Activated CD4-positive, alpha-beta T cell treated with anti-CD3 and anti-CD28 coated beads, Interleukin-2, amount 50 U/mL, for 16 hours (primary cell): ENCODE measurements at regions not wholly inside any gene's neighbourhood (a gene's known extent, or its start where the extent isn't known, plus 50 kb on each side); places are given as distances from the start of the nearest gene placed in this dataset.

Source experiments
- DNase-seq: peaks from one replicate; pipeline ENCODE4 v3.0.0-alpha.2; 2020

DNA sequence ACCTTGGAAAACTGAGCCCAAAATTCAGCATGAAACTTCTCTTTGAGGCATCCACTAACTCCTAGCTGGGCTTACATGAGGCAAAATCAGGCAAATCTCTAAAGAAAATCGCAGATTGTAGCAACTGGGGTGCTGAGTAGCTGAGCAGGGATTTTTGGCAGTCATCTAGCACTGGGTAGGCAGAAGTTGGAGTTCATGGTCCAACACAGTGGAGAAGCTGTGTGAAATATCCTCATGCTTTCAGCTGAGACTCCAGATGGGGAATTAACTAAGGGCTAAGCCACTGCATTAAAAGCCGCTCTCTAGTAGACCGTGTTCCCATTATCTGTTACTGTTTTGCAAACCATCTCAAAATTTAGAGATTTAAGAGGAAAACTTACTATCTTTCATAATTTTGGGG is 240.1 kb upstream of the PHYHIPL start:
- no peak for DNase-seq

- DNase-seq = no peak
Measured at GRCh38 chr10:58937423-58937822, 239.0 kb upstream of the PHYHIPL start.

DNA sequence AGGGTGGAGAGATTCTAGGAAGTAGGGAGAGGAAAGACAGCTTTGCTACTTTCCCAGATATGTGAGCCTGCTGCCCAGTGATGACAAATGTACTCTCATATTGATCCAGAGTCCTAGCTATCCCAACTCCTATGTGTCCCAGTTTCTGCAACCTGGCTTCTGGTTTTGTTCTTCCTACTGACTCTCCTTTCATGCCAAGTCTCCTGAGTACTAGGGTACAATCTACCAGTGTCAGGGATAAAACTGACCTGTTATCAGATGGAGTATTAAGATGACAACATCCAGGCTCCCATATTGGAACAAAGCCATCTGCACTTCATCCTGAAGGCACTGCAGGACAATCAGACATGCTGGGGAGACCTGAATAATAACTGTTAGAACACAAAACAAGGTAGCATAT is 233.7 kb upstream of the PHYHIPL start:
- DNase-seq = no peak

GRCh38 chr10:58943256-58943890 is 233.1 kb upstream of the PHYHIPL start:
- no peak for DNase-seq

- DNase-seq = no peak
Measured at GRCh38 chr10:58943960-58944359, 232.5 kb upstream of the PHYHIPL start.

- no peak for DNase-seq
Measured at GRCh38 chr10:58948303-58948702, 228.1 kb upstream of the PHYHIPL start.

- no peak for DNase-seq
Measured at GRCh38 chr10:58950618-58951017, 225.8 kb upstream of the PHYHIPL start.

DNA sequence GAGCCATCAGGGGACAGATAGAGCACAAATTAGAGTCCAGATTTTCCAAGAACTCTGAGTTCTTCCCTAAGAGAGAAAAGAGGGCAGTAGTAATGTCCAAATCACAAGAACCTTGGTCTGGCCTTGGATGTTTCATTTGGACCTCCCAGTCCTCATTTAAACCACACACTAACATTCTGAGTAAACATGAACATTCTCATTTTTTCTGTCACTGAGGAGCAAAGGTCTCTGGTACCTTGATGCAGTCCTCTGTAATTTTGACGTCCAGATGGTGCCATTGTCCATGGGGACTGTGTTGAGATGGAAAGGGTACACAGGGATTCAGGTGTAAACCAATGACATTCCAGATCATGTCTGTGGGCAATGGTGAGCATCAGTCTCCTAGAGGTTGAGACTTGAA is 225.4 kb upstream of the PHYHIPL start:
- no peak for DNase-seq

DNA sequence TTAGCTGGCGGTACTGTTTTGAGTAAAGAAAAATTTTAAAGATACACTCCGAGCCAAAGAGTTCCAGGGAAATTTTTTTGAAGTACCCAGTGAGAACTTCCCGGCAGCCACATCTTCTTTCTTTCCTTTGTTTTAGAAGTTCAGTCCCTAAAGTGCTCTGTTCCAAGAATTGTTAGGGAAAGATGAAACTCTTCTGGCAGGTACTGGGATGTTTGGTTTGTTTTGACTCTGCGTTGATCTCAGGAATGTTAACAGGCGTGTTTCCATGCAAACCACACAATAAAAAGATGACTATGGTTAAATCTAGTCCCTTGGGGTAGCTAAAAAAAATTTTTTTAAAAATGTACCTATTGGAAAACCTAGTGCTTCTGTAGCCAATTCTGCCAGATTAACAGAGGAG is 224.7 kb upstream of the PHYHIPL start:
- DNase-seq = no peak

DNA sequence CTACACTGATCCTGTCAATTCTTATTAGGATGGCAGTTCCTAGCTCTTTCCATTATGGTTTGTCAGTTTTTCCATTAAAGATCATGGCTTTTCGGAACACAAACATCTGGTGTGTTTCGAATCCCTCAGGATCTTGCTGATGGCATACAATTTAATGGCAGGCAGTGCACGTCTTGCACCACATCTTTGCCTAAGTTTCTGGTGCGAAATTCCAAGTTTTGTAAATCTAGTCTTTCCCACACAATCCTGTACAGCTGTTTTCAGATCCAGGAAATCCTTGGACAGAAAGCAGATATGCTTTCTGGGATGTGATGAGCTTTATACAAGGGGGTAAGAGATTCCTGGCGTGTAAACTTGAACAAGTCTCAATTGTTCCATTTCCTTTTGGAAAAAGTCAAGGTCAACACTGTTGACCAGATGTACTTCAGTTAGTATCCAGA is 224.3 kb upstream of the PHYHIPL start:
- no peak for DNase-seq

- peak; percentile 10 for DNase-seq
Measured at GRCh38 chr10:58952747-58953466, 223.5 kb upstream of the PHYHIPL start.

- DNase-seq = no peak
Measured at GRCh38 chr10:58954178-58954577, 222.3 kb upstream of the PHYHIPL start.

GRCh38 chr10:58955615-58956014 is 220.8 kb upstream of the PHYHIPL start:
- no peak for DNase-seq

- DNase-seq = no peak
Measured at GRCh38 chr10:58956926-58957325, 219.5 kb upstream of the PHYHIPL start.

- no peak for DNase-seq
Measured at GRCh38 chr10:58957517-58957916, 218.9 kb upstream of the PHYHIPL start.

DNA sequence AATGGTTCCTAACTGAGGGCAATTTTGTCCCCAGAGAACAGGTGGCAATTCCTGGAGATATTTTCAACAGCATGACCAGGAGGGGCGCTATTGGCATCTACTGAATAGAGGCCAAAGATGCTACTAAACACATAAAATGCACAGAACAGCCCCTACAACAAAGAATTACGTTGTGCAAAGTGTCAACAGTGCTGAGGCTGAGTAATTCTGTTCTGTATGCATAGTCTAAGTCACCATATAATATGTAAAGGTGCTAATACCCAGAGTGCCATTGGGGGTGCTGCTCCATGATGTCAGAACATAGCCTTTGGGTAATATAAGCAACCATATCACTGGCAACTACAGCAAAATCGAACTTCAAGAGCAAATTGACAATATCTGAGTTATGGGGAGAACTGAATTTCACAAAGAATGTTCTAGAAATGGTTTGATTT is 213.3 kb upstream of the PHYHIPL start:
- no peak for DNase-seq

GRCh38 chr10:58963723-58964124 is 212.7 kb upstream of the PHYHIPL start:
- no peak for DNase-seq

- no peak for DNase-seq
Measured at GRCh38 chr10:58965855-58966254, 210.6 kb upstream of the PHYHIPL start.

DNA sequence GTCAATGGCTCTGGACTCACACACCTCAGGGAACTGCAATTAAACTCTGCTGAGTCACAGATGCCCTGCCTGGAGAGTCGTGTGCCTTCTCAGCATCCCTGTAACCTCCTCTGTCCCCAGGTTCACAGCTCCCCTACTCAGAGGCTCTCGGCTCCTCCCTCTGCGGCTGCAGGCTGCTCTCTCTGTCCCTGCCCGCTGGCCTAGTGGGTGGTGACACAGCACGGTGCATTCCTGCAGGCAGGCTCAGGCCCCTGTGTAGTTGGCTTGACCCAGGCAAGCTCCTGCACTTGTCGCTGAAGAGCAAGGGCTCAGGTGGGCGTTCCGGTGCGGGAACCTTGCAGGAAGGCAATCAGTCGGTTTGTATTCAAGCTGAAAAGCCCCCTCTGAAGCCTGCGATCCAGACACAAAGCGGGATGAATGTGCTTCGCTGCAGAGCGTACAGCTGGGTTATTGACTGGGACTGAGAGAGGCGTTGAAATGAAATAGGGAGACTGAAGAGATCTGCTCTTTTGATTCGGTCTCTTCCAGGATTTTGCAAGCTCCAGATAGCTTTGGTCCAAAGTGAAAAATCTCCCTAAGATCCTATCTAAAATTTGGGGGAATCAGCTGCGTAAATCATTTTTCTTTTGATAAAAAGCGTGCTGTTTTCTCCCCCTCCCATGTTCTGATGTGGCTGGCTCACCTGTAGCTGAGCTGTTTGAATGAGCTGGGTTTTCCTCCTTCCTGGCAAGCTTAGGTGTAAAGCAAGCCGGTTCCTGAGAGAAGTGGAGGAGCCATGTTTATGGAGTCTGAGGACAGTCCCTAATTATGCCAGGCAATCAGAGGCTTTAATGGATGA is 208.7 kb upstream of the PHYHIPL start:
- DNase-seq = no peak

DNA sequence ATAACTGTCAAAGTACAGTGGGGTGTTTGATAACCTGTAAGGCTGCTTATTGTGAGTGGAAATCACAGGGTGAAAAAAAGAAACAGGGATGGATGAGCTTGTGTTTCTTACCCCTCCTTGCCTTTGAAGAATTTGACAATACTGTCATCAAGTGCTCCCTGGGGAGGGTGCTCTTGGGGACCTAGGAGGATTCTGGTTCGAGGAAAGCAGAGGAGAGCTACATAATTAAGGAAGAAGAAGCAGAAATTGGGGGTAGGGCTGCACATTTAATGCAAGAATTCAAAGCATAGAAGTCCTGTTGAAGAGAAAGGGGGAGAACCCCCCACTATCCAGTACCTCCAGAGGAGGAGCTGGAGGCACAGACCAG is 208.1 kb upstream of the PHYHIPL start:
- DNase-seq = no peak

DNA sequence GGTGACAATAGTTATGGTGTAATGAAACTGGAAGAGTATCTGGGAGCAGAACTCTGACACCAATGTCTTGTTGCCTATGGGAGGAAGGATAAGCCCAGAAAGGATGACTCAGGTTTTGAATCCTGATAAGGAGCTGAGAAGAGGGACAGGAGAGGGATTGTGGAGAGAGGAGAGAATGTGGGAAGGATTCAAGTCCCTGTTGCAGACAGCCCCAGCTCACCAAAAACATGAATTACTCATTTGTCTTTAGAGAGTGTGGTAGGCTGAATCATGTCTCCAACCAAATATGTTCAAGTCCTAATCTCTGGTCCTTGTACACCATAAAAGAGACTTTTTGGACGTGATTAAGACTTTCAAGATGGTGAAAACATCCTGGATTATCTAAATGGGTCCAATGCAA is 206.9 kb upstream of the PHYHIPL start:
- DNase-seq = no peak

DNA sequence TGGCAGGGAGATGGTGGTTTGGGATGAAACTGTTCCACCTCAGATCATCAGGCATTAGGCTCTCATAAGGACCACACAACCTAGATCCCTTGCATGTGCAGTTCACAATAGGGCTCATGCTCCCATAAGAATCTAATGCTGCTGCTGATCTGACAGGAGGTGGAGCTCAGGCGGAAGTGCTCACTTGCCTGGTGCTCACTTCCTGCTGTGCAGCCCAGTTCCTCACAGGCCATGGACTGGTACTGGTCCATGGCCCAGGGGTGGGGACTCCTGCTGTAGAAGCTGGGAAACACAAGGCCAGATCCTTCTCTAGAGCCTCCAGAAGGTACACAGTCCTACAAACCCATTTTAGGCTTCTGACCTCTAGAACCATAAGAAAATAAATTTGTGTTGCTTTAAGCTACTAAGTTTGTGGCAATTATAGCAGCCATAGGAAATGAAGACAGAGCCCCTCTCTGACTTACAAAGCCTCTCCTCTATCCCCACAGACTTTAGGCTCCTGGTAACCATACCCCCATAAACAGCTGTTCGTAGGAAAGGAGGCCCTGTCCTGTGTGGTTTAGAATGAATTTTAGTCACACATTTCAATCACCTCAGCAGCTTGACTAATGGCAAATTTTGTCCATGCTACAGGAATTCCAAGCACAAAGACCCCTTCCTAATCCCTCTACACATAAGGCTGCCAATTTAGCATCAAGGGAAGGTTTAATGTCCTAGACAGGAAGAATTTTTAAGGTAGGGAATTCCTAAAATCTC is 206.1 kb upstream of the PHYHIPL start:
- DNase-seq = no peak

GRCh38 chr10:58971211-58971610 is 205.2 kb upstream of the PHYHIPL start:
- DNase-seq = no peak
